Stomach (tissue), 4 donors: ENCODE measurements at regions not wholly inside any gene's neighbourhood (a gene's known extent, or its start where the extent isn't known, plus 50 kb on each side); places are given as distances from the start of the nearest gene placed in this dataset.

Experiments used
- CTCF ChIP-seq, 7 experiments: fragments of 450-650 bp in 4 of 7; fragments of 200-600 bp in 3 of 7; sonication (generic) in 3 of 7; IDR thresholded peaks; one replicate each; pipeline ENCODE4 v1.5.1; 2016 to 2019; ENCODE audit warnings: antibody characterized with exemption in 7 of 7, control low read depth in 2 of 7, mild to moderate bottlenecking in 1 of 7
- EP300 ChIP-seq: sonication (generic); formaldehyde crosslinking; IDR thresholded peaks from one replicate; pipeline ENCODE4 v1.6.1; 2017; ENCODE audit warnings: antibody characterized with exemption
- POLR2A ChIP-seq, 4 donors: fragments of 450-650 bp; IDR thresholded peaks; one replicate each; pipeline ENCODE4 v1.6.1; 2016; ENCODE audit warnings: antibody characterized with exemption in 4 of 4, control low read depth in 2 of 4, mild to moderate bottlenecking in 1 of 4, moderate library complexity in 1 of 4
- POLR2AphosphoS5 ChIP-seq, 3 donors: sonication (generic); formaldehyde crosslinking; IDR thresholded peaks; one replicate each; pipeline ENCODE4 v1.6.1; 2016; ENCODE audit warnings: antibody characterized with exemption in 3 of 3

- no peak for TF ChIP-seq CTCF (IDR thresholded peaks at IDR 0.05)
- no peak for TF ChIP-seq POLR2A (IDR thresholded peaks at IDR 0.05)
- TF ChIP-seq EP300, result no peak
- TF ChIP-seq POLR2AphosphoS5 (IDR thresholded peaks at IDR 0.05), result no peak
Observed at GRCh38 chr2:11953258-11953657, 206.8 kb downstream of the LPIN1 start.
